Heart left ventricle (tissue), 16 donors: ENCODE measurements at regions not wholly inside any gene's neighbourhood (a gene's known extent, or its start where the extent isn't known, plus 50 kb on each side); places are given as distances from the start of the nearest gene placed in this dataset.

Experiments
- ATAC-seq, 4 donors: fragments of 200-7000 bp; cut with Tn5 transposase; one replicate each; pipeline ENCODE4 v1.9.1; 2020 to 2022; ENCODE audit warnings: moderate library complexity in 4 of 4, mild to moderate bottlenecking in 3 of 4, moderate number of reproducible peaks in 1 of 4
- DNase-seq, 5 donors: peaks; one replicate each; pipeline ENCODE4 v3.0.0-alpha.2; 2020
- H3K27ac ChIP-seq, 12 donors: fragments of 200-600 bp; sonication (generic) in 4 of 12; one replicate each; pipeline versions ENCODE4 v1.5.0 to v1.8.0; 2016 to 2022; ENCODE audit warnings: mild to moderate bottlenecking in 2 of 12
- H3K27me3 ChIP-seq, 9 donors: fragments of 200-600 bp; sonication (generic) in 2 of 9; one replicate each; pipeline versions ENCODE4 v1.5.1 to v1.8.0; 2016 to 2022; ENCODE audit warnings: mild to moderate bottlenecking in 3 of 9
- H3K36me3 ChIP-seq, 9 donors: fragments of 200-600 bp; sonication (generic) in 2 of 9; one replicate each; pipeline versions ENCODE4 v1.5.0 to v1.8.0; 2018 to 2022; ENCODE audit warnings: mild to moderate bottlenecking in 2 of 9
- H3K4me1 ChIP-seq, 12 donors: fragments of 200-600 bp; sonication (generic) in 4 of 12; one replicate each; pipeline versions ENCODE4 v1.5.0 to v1.8.0; 2016 to 2022; ENCODE audit warnings: mild to moderate bottlenecking in 3 of 12
- H3K4me3 ChIP-seq, 12 donors: fragments of 200-600 bp; sonication (generic) in 4 of 12; one replicate each; pipeline versions ENCODE4 v1.5.0 to v1.8.0; 2017 to 2022; ENCODE audit warnings: mild to moderate bottlenecking in 9 of 12, moderate library complexity in 4 of 12
- H3K9me3 ChIP-seq, 12 donors: fragments of 200-600 bp; sonication (generic) in 4 of 12; one replicate each; pipeline versions ENCODE4 v1.5.0 to v1.8.0; 2016 to 2022; ENCODE audit warnings: mild to moderate bottlenecking in 1 of 12
- CTCF ChIP-seq, 12 donors: fragments of 200-600 bp; sonication (generic) in 4 of 12; IDR thresholded peaks; one replicate each; pipeline versions ENCODE4 v1.5.0 to v1.8.0; 2018 to 2022; ENCODE audit warnings: antibody characterized with exemption in 12 of 12, mild to moderate bottlenecking in 5 of 12
- POLR2A ChIP-seq, 2 donors: fragments of 450-650 bp; IDR thresholded peaks; one replicate each; pipeline ENCODE4 v1.6.1; 2017; ENCODE audit warnings: antibody characterized with exemption in 2 of 2, mild to moderate bottlenecking in 2 of 2, moderate library complexity in 2 of 2
- WGBS, 4 donors: extraction: QIAGEN DNeasy Blood & Tissue Kit in 2 of 4; methylation state at CpG; one replicate each; pipeline versions ENCODE4 v1.1.5 to v1.1.7; 2013 to 2018; 5-methylcytosine and 5-hydroxymethylcytosine counted together
- intact Hi-C, 10 donors: fragments of 100-400 bp; cut with DNase I; formaldehyde crosslinking; loops; one replicate each; pipeline versions ENCODE4 v1.11.1 to v1.14.2; 2022
- donor health status: ischemic (EF 13 %, LVEDD 7.1; RV severe dilation, severe dysfunction).
- donor health status: healthy with polysubstance abuse.
- donor health status: DM: no; HTN: yes; CAD: no.
- donor health status: DM: no; HTN: no; CAD: no.
- donor health status: ischemic (EF 25% LVEDD 6.9; RV normal size, moderate dysfunction).
- donor health status: ischemic (EF 25% LVEDD 5.7; RV mildly dilated, moderate dysfunction).
- donor health status: healthy.
- donor health status: DM: yes; HTN: yes; CAD: no.
- donor health status: ischemic (EF 35%, LVEDD 5.7; RV mildly dilated, moderate dysfunction).
- donor health status: nonischemic (EF 11% LVEDD 7.7; RV severe dilation, severe dysfunction).
- donor health status: DM: yes; HTN: yes; CAD: no.
- donor health status: PGD.
- donor health status: ischemic (EF 29% LVEDD 5.4; RV normal size, mild dysfunction).
- donor health status: nonischemic (EF 23%, LVEDD 6.1; RV moderate dilation, normal function).

GRCh38 chr13:89577301-89577700 lies 1770.2 kb upstream of the MIR17HG start:
- no peaks in the 10 kb centered on the region for H3K4me1 ChIP-seq
- intact Hi-C loops = no loop called here
- no peak overlapping the region for H3K4me3 ChIP-seq
- DNase-seq = no peak
- no peaks in the 10 kb centered on the region for H3K27me3 ChIP-seq
- TF ChIP-seq CTCF (IDR thresholded peaks at IDR 0.05) = no peak
- TF ChIP-seq POLR2A (IDR thresholded peaks at IDR 0.05) = no peak
- peaks cover 0 to 6% (median 0%) of the 10 kb centered on the region in 12 donors for H3K9me3 ChIP-seq
- no peaks in the 10 kb centered on the region for H3K36me3 ChIP-seq
- H3K27ac ChIP-seq = no peak overlapping the region
- ATAC-seq = no peak

- H3K36me3 ChIP-seq = no peaks in the 10 kb centered on the region
- H3K9me3 ChIP-seq = no peaks in the 10 kb centered on the region
- H3K27me3 ChIP-seq = no peaks in the 10 kb centered on the region
- TF ChIP-seq POLR2A (IDR thresholded peaks at IDR 0.05) (no peak), CTCF (IDR thresholded peaks at IDR 0.05) (no peak)
- no peak overlapping the region for H3K27ac ChIP-seq
- H3K4me3 ChIP-seq = no peak overlapping the region
- 17 to 24% (median 20%) methylated on average over 2 of the region's 2 CpGs for WGBS, 4 donors
- no peak for DNase-seq
- ATAC-seq = no peak
- intact Hi-C loops = no loop called here
- H3K4me1 ChIP-seq = no peaks in the 10 kb centered on the region
Observed at GRCh38 chr13:89584058-89584620, 1763.3 kb upstream of the MIR17HG start.

- DNase-seq (no peak), ATAC-seq (no peak)
- TF ChIP-seq CTCF (IDR thresholded peaks at IDR 0.05) = no peak
- TF ChIP-seq POLR2A (IDR thresholded peaks at IDR 0.05) = no peak
- Histone ChIP-seq H3K9me3 (peaks cover 0 to 11% (median 0%) of the 10 kb centered on the region in 12 donors), H3K27ac (no peak overlapping the region), H3K4me3 (no peak overlapping the region), H3K27me3 (no peaks in the 10 kb centered on the region), H3K36me3 (no peaks in the 10 kb centered on the region), H3K4me1 (no peaks in the 10 kb centered on the region)
- WGBS, 4 donors = 60 to 75% (median 71%) methylated on average over 3 of the region's 3 CpGs
- intact Hi-C loops = no loop called here
Observed at GRCh38 chr13:89602655-89603054, 1744.8 kb upstream of the MIR17HG start.

- DNase-seq = no peak
- Histone ChIP-seq H3K27me3 (no peaks in the 10 kb centered on the region), H3K4me3 (no peak overlapping the region), H3K27ac (no peak overlapping the region), H3K4me1 (no peaks in the 10 kb centered on the region), H3K36me3 (no peaks in the 10 kb centered on the region), H3K9me3 (peaks cover 0 to 11% (median 0%) of the 10 kb centered on the region in 12 donors)
- TF ChIP-seq CTCF (IDR thresholded peaks at IDR 0.05) = no peak
- WGBS, 4 donors = 73 to 96% (median 84%) methylated on average over 1 of the region's 1 CpG
- intact Hi-C loops = no loop called here
- ATAC-seq = no peak
Observed at GRCh38 chr13:89603187-89603586, 1744.3 kb upstream of the MIR17HG start.
